Upper lobe of left lung (tissue), 6 donors: ENCODE measurements at regions not wholly inside any gene's neighbourhood (a gene's known extent, or its start where the extent isn't known, plus 50 kb on each side); places are given as distances from the start of the nearest gene placed in this dataset.

ENCODE experiments used
- ATAC-seq, 2 donors: fragments of 200-7000 bp; cut with Tn5 transposase; one replicate each; pipeline ENCODE4 v1.9.1; 2022; ENCODE audit warnings: mild to moderate bottlenecking in 2 of 2, moderate library complexity in 2 of 2; ENCODE audit not compliant: low FRiP score in 2 of 2
- DNase-seq, 2 donors: peaks; one replicate each; pipeline ENCODE4 v3.0.0-alpha.2; 2019 to 2020
- H3K27ac ChIP-seq, 4 donors: fragments of 200-600 bp; sonication (generic); one replicate each; pipeline ENCODE4 v1.5.1; 2016 to 2019
- H3K27me3 ChIP-seq, 4 donors: fragments of 200-600 bp; sonication (generic); one replicate each; pipeline ENCODE4 v1.5.1; 2017 to 2019
- H3K36me3 ChIP-seq, 4 donors: fragments of 200-600 bp; sonication (generic); one replicate each; pipeline ENCODE4 v1.5.1; 2016 to 2019
- H3K4me1 ChIP-seq, 4 donors: fragments of 200-600 bp; sonication (generic); one replicate each; pipeline ENCODE4 v1.5.1; 2018 to 2019
- H3K4me3 ChIP-seq, 4 donors: fragments of 200-600 bp; sonication (generic); one replicate each; pipeline ENCODE4 v1.5.1; 2017 to 2019; ENCODE audit warnings: mild to moderate bottlenecking in 2 of 4, moderate library complexity in 1 of 4
- H3K9me3 ChIP-seq, 4 donors: fragments of 200-600 bp; sonication (generic); one replicate each; pipeline ENCODE4 v1.5.1; 2018 to 2019
- EP300 ChIP-seq, 4 donors: sonication (generic); formaldehyde crosslinking; IDR thresholded peaks; one replicate each; pipeline ENCODE4 v1.5.1; 2017; ENCODE audit warnings: antibody characterized with exemption in 4 of 4, control low read depth in 2 of 4
- POLR2A ChIP-seq, 4 donors: fragments of 450-650 bp; IDR thresholded peaks; one replicate each; pipeline ENCODE4 v1.5.1; 2016 to 2017; ENCODE audit warnings: antibody characterized with exemption in 4 of 4, mild to moderate bottlenecking in 2 of 4
- POLR2AphosphoS5 ChIP-seq, 2 donors: sonication (generic); formaldehyde crosslinking; IDR thresholded peaks; one replicate each; pipeline ENCODE4 v1.5.1; 2017; ENCODE audit warnings: antibody characterized with exemption in 2 of 2
- WGBS, 2 donors: methylation state at CpG; one replicate each; pipeline ENCODE4 v1.1.5; 2017 to 2018; 5-methylcytosine and 5-hydroxymethylcytosine counted together
- TF ChIP-seq, protein P1 (sequence below), 6 experiments: fragments of 450-650 bp in 4 of 6; fragments of 200-600 bp in 2 of 6; sonication (generic) in 2 of 6; IDR thresholded peaks; one replicate each; pipeline ENCODE4 v1.5.1; 2016 to 2019; ENCODE audit warnings: antibody characterized with exemption in 6 of 6
- donor health status: DM: no; HTN: no; CAD: no; lungs with moderate emphysema.
- donor health status: DM: no; HTN: yes; CAD: no; lungs with severe emphysema.

DNA sequence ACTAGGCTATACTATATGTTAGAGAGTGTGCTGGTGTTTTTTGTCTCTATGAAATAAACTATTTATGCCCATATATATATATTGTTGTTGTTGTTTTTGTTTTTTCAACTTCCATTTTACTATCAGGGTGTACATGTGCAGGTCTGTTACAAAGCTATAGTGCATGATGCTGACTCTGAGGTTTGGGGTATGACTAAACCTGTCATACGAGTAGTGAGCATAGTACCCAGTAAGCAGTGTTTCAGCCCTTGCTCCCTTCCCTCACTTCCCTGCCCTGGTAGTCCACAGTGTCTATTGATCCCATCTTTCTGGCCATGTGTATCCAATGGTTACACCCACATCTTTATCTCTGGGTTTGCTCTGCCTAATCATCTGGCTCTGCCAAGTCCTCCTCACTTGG is 101.8 kb downstream of the FAS start:
- DNase-seq (no peak), ATAC-seq (no peak)
- Histone ChIP-seq H3K36me3 (no peaks in the 10 kb centered on the region), H3K27me3 (no peaks in the 10 kb centered on the region), H3K9me3 (no peaks in the 10 kb centered on the region), H3K4me3 (no peak overlapping the region), H3K4me1 (peaks cover 7 to 16% (median 13%) of the 10 kb centered on the region in 4 donors), H3K27ac (no peak overlapping the region)
- 92 to 95% methylated on average over 1 of the region's 1 CpG for WGBS, 2 donors
- no peak for TF ChIP-seq EP300 (IDR thresholded peaks at IDR 0.05)
- no peak for TF ChIP-seq POLR2AphosphoS5 (IDR thresholded peaks at IDR 0.05)
- TF ChIP-seq, protein P1, sequence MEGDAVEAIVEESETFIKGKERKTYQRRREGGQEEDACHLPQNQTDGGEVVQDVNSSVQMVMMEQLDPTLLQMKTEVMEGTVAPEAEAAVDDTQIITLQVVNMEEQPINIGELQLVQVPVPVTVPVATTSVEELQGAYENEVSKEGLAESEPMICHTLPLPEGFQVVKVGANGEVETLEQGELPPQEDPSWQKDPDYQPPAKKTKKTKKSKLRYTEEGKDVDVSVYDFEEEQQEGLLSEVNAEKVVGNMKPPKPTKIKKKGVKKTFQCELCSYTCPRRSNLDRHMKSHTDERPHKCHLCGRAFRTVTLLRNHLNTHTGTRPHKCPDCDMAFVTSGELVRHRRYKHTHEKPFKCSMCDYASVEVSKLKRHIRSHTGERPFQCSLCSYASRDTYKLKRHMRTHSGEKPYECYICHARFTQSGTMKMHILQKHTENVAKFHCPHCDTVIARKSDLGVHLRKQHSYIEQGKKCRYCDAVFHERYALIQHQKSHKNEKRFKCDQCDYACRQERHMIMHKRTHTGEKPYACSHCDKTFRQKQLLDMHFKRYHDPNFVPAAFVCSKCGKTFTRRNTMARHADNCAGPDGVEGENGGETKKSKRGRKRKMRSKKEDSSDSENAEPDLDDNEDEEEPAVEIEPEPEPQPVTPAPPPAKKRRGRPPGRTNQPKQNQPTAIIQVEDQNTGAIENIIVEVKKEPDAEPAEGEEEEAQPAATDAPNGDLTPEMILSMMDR (IDR thresholded peaks at IDR 0.05): no peak

DNA sequence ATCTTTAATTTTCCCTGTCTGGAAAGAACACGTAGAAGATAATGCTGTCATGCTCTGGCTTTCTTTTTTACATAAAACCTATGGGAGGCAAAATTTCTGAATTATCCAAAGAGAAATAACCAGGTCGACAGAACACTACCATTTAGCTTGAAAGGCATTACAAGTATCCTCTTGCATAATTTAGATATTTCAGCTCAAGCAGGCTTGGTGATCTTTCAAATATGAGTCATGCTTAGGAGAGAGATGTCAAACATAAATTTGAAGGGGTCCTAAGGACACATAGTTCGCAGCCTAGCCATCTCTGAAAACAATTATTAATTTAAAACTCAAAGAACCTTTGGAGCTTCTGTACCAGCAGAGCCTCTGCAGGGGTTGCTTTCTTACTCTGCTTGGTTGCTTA is 100.9 kb downstream of the FAS start:
- ATAC-seq: no peak
- WGBS, 2 donors: 38 to 53% methylated on average over 3 of the region's 3 CpGs
- H3K9me3 ChIP-seq: no peaks in the 10 kb centered on the region

DNA sequence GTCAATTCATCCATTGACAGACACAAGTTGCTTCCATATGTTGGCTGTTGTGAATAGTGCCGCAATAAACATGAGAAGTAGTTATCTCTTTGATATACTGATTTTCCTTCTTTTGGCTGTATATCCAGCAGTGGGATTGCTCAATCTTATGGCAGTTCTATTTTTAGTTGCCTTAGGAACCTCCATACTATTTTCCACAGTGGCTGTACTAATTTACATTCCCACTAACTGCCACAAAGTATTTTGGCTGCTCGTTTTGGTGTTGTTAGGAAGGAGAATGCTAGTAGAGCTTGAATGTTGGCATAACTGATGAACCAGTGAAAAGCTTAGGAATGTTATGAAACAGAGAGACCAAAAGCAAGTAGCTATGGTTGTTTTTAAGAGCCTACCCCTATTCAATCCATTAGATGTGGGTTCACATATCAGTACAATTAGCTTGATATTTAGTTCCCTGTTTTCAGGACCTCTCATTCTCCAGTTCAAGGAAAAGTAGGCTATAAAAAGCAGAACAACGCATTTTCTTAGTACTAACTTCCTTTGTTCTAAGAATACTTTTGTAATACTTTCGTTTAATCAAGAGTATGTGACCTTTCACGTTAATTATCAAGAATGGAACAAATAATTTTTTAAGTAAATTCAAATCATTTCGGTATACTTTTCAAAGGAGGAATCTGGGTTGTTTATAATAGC is 100.3 kb downstream of the FAS start:
- no peaks in the 10 kb centered on the region for H3K36me3 ChIP-seq
- peak in 1 of 2 donors; percentile 22 for ATAC-seq
- TF ChIP-seq POLR2AphosphoS5 (IDR thresholded peaks at IDR 0.05): no peak
- TF ChIP-seq, protein P1 (IDR thresholded peaks at IDR 0.05): no peak
- TF ChIP-seq POLR2A (IDR thresholded peaks at IDR 0.05): no peak
- TF ChIP-seq EP300 (IDR thresholded peaks at IDR 0.05): no peak

More for the DNA sequence above, 100.9 kb downstream of the FAS start:
- H3K27ac ChIP-seq: peak overlapping the region in 1 of 4 donors; percentile 44
- H3K27me3 ChIP-seq: no peaks in the 10 kb centered on the region
- H3K4me1 ChIP-seq: peaks cover 8 to 20% (median 16%) of the 10 kb centered on the region in 4 donors
- no peak overlapping the region for H3K4me3 ChIP-seq
- H3K36me3 ChIP-seq: no peaks in the 10 kb centered on the region
- TF ChIP-seq, protein P1 (IDR thresholded peaks at IDR 0.05): no peak
- TF ChIP-seq POLR2A (IDR thresholded peaks at IDR 0.05): no peak
- no peak for TF ChIP-seq EP300 (IDR thresholded peaks at IDR 0.05)
- TF ChIP-seq POLR2AphosphoS5 (IDR thresholded peaks at IDR 0.05): no peak
- DNase-seq: no peak

DNA sequence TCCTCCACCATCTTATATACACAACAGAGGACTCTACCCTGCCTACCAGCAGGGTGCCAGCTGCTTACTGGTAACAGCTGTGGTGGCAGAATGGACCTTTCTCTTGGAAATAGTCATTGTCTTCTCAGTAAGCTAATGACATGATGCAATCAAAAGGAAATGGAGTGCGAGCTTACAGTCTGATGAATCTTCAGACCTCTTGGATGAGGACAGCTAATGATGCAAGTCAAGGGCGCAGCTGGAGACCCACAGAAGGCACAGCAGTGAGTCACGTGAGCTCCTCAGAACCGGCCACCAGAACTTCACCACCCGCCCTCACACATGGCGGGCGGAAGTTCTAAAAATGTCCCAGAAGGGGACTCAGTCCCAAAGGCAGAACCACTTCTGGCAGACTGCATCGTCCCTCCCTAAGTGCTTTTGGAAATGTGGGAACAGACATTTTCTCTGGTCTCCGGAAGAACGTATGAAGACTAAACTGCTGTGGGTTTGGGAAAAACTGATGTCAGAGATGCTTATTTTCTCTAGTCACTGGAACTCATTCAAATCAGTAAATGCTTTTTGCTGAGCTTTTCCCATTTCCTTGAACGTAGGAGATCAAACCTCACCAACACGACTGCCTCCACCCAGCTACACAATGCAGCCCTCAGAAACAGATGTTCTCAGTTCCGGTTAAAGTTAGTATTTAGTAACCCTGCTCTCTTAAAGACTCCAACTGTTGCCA is 96.4 kb downstream of the FAS start:
- Histone ChIP-seq H3K27ac (peak overlapping the region; percentile 33 to 62 (median 58)), H3K36me3 (no peaks in the 10 kb centered on the region), H3K4me1 (peaks cover 12 to 29% (median 24%) of the 10 kb centered on the region in 4 donors), H3K9me3 (no peaks in the 10 kb centered on the region), H3K27me3 (no peaks in the 10 kb centered on the region), H3K4me3 (no peak overlapping the region)
- DNase-seq (peak; percentile 2 to 68), ATAC-seq (peak; percentile 80 to 94)
- 60 to 64% methylated on average over 13 of the region's 13 CpGs for WGBS, 2 donors
- TF ChIP-seq POLR2A (IDR thresholded peaks at IDR 0.05) (peak in 1 of 4 donors; percentile 14), EP300 (IDR thresholded peaks at IDR 0.05) (peak in 1 of 4 donors; percentile 5), POLR2AphosphoS5 (IDR thresholded peaks at IDR 0.05) (peak; percentile 46 to 82)
- TF ChIP-seq, protein P1 (IDR thresholded peaks at IDR 0.05): no peak

More for the DNA sequence above, 100.3 kb downstream of the FAS start:
- H3K4me1 ChIP-seq: peaks cover 12 to 22% (median 17%) of the 10 kb centered on the region in 4 donors
- H3K9me3 ChIP-seq: no peaks in the 10 kb centered on the region
- H3K4me3 ChIP-seq: no peak overlapping the region
- 57 to 68% methylated on average over 6 of the region's 6 CpGs for WGBS, 2 donors
- H3K27ac ChIP-seq: peak overlapping the region in 1 of 4 donors; percentile 44
- DNase-seq: no peak
- no peaks in the 10 kb centered on the region for H3K27me3 ChIP-seq
